C4-2B (cell line): ENCODE measurements at regions not wholly inside any gene's neighbourhood (a gene's known extent, or its start where the extent isn't known, plus 50 kb on each side); places are given as distances from the start of the nearest gene placed in this dataset.
"Not testable (repeated sequence)": the region's sequence is repeated elsewhere in the genome, so short reads cannot be mapped to it uniquely, and the experiment has no call there.

Experiments
- H3K27ac ChIP-seq: fragments of 450-650 bp; 2 replicates; pipeline ENCODE4 v1.5.1; 2017
- ZFX ChIP-seq: fragments of 450-650 bp; IDR thresholded peaks from 2 replicates; pipeline ENCODE4 v1.6.1; 2017
- TF ChIP-seq, protein P1 (sequence below): fragments of 450-650 bp; conservative IDR thresholded peaks from 2 replicates; pipeline ENCODE4 v1.5.1; 2017; ENCODE audit warnings: mild to moderate bottlenecking

DNA sequence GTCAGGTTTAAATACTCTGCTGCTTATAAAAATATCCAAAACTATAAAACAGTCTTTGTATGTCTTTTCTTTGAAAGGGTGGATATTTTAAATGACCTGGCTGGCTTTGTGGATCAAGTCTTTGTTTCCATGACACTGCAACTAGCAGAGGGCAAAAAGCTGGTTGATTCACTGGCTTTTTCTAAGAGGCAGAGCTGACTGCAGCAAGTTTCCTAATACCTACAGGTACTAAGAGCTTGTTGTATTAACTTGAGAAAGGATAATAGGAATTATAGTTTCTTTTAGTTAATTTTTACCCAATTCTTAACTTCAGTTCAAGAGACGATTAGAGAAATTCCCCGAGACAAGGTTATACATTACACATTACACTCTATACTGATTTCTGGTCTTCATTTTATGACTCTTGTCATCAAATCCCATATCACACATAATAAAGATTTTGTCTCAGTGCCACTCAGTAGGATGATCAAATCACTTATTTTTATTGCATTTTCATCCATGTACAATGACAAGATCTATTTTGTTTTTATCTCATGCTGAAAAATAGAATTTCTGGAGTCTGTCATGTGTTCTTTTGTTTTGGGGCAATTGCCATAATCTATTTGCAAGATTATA lies 120.1 kb upstream of the RIMS1 start:
- H3K27ac ChIP-seq: no peak overlapping the region
- no peak for TF ChIP-seq ZFX
- TF ChIP-seq, protein P1, sequence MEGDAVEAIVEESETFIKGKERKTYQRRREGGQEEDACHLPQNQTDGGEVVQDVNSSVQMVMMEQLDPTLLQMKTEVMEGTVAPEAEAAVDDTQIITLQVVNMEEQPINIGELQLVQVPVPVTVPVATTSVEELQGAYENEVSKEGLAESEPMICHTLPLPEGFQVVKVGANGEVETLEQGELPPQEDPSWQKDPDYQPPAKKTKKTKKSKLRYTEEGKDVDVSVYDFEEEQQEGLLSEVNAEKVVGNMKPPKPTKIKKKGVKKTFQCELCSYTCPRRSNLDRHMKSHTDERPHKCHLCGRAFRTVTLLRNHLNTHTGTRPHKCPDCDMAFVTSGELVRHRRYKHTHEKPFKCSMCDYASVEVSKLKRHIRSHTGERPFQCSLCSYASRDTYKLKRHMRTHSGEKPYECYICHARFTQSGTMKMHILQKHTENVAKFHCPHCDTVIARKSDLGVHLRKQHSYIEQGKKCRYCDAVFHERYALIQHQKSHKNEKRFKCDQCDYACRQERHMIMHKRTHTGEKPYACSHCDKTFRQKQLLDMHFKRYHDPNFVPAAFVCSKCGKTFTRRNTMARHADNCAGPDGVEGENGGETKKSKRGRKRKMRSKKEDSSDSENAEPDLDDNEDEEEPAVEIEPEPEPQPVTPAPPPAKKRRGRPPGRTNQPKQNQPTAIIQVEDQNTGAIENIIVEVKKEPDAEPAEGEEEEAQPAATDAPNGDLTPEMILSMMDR: no peak

DNA sequence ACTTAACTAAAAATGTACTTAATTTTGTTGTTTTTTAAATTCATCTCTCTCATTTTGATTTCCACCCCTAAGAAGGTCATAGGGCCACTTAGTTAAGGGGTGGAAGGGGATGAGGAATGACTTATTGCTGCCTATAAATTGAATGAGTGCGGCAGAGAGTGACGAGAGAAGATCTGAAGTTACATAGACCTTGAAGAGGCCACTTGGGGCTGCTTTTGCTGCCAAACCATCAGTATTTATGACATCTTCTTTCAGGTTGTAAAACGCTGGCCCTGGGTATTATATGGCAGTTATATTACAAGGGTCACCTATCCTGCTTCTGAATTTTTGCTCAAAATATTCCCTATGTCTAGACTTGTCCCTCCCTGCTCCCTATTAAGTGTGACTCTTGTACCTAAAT lies 119.6 kb upstream of the RIMS1 start:
- H3K27ac ChIP-seq: no peak overlapping the region

DNA sequence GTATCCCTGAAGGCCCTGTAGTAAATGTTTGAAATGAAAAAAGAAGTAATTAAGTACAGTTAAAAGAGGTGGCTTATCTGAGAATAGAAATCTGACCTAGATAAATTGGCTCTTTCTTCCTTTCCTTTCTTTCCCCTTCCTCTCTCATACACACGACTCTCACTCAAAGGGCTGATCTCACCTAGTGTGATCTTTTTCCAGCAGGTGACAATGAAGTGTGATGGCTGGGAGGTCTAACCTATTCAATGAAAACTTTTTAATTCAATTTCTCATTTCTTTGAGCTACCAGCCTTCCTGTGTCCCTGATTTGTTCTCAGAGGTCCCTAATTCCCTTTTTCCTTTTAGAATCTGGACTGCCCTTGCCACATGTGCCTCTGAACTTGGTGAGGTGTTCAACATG lies 118.0 kb upstream of the RIMS1 start:
- TF ChIP-seq, protein P1: no peak
- TF ChIP-seq ZFX: no peak

More for the DNA sequence above, 119.6 kb upstream of the RIMS1 start:
- TF ChIP-seq ZFX: no peak
- TF ChIP-seq, protein P1: no peak

DNA sequence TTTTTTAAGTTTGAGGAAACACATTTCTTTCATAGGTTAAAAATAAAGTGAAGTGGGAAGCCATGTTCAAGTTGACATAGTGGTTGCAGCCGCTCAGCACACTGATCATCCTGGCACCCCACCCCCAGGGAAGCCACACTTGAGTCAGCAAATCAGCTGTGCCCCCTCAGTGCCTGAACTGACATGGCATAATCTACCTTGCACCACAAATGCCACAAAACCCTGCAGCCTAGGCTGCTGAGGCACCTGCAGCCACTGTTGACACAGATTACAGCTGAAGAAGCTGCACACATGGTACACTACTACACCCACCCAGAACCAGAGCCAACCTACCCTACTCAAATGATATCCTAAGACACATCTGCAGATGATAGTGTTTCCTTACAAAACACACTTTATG lies 77.5 kb upstream of the RIMS1 start:
- H3K27ac ChIP-seq: no peak overlapping the region
- TF ChIP-seq ZFX: no peak
- TF ChIP-seq, protein P1: no peak

More for the DNA sequence above, 118.0 kb upstream of the RIMS1 start:
- H3K27ac ChIP-seq: no peak overlapping the region

DNA sequence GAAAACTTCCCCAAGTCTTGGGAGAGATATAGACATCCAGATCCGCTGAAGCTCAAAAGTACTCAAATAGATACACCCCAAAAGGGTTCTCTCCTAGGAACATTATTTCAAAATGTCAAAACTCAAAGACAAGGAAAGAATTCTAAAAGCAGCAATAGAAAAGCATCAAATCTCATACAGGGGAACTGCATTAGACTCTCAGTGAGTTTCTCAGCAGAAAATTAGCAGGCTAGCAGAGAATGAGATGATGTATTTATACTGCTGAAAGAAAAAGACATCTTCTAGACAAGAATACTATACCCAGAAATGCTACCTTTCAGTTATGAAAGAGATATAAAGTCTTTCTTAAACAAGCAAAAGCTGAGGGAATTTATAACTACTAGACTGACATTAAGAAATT lies 75.5 kb upstream of the RIMS1 start:
- TF ChIP-seq ZFX: no peak
- TF ChIP-seq, protein P1: no peak
- H3K27ac ChIP-seq: no peak overlapping the region

DNA sequence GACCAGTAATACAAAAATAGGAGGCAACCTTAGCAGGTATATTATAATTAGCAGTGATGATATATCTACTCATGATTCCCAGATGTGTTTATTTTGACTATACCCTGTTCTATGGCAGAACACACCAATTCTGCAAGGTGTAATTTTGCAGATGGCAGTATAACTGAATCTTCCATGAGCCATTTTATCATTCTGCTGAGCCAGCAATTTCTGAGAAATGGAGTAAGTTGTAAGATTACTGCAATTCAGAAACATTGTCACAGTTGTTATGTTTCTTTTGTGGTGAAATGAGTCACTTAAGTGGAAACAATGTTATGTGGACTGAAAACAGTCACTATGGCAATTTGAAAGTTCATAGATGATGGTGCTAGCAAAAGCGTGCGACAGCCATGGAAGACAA lies 63.7 kb upstream of the RIMS1 start:
- TF ChIP-seq, protein P1: no peak
- no peak for TF ChIP-seq ZFX
- H3K27ac ChIP-seq: no peak overlapping the region

DNA sequence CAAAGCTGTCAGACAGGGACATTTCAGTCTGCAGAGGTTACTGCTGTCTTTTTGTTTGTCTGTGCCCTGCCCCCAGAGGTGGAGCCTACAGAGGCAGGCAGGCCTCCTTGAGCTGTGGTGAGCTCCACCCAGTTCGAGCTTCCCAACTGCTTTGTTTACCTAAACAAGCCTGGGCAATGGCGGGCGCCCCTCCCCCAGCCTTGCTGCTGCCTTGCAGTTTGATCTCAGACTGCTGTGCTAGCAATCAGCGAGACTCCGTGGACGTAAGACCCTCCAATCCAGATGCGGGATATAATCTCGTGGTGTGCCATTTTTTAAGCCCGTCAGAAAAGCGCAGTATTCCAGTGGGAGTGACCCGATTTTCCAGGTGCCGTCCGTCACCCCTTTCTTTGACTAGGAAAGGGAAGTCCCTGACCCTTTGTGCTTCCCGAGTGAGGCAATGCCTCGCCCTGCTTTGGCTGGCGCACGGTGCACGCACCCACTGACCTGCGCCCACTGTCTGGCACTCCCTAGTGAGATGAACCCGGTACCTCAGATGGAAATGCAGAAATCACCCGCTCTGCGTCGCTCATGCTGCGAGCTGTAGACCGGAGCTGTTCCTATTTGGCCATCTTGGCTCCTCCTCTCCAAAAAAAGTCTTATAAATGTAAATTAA lies 54.1 kb upstream of the RIMS1 start:
- H3K27ac ChIP-seq: not testable (repeated sequence)
